HG03280 (cell line): ENCODE measurements at regions not wholly inside any gene's neighbourhood (a gene's known extent, or its start where the extent isn't known, plus 50 kb on each side); places are given as distances from the start of the nearest gene placed in this dataset.
"Not testable (repeated sequence)": the region's sequence is repeated elsewhere in the genome, so short reads cannot be mapped to it uniquely, and the experiment has no call there.

Experiments
- ATAC-seq: cut with Tn5 transposase; IDR thresholded peaks from one replicate; pipeline ENCODE4 v1.9.1; 2021; ENCODE audit warnings: mild to moderate bottlenecking, moderate library complexity; ENCODE audit not compliant: unreplicated experiment

- ATAC-seq: no peak
Observed at GRCh38 chr13:34349091-34349722, 531.3 kb downstream of the RFC3 start.

GRCh38 chr13:34350671-34351070 lies 532.7 kb downstream of the RFC3 start:
- no peak for ATAC-seq

- no peak for ATAC-seq
Observed at GRCh38 chr13:34351134-34351533, 533.2 kb downstream of the RFC3 start.

GRCh38 chr13:34352958-34353357 lies 535.0 kb downstream of the RFC3 start:
- ATAC-seq: no peak

GRCh38 chr13:34356686-34357434 lies 538.9 kb downstream of the RFC3 start:
- ATAC-seq: no peak

- ATAC-seq: no peak
Observed at GRCh38 chr13:34357435-34358232, 539.7 kb downstream of the RFC3 start.

- ATAC-seq: no peak
Observed at GRCh38 chr13:34358811-34359513, 541.0 kb downstream of the RFC3 start.

- no peak for ATAC-seq
Observed at GRCh38 chr13:34360702-34361101, 542.8 kb downstream of the RFC3 start.

GRCh38 chr13:34361560-34361959 lies 543.6 kb downstream of the RFC3 start:
- no peak for ATAC-seq

GRCh38 chr13:34363266-34363665 lies 545.3 kb downstream of the RFC3 start:
- no peak for ATAC-seq

GRCh38 chr13:34364633-34365032 lies 546.7 kb downstream of the RFC3 start:
- ATAC-seq: no peak

GRCh38 chr13:34369931-34370330 lies 552.0 kb downstream of the RFC3 start:
- no peak for ATAC-seq

GRCh38 chr13:34371108-34371507 lies 553.2 kb downstream of the RFC3 start:
- no peak for ATAC-seq

GRCh38 chr13:34371645-34372395 lies 553.9 kb downstream of the RFC3 start:
- ATAC-seq: no peak

- ATAC-seq: no peak
Observed at GRCh38 chr13:34372581-34372980, 554.6 kb downstream of the RFC3 start.

- ATAC-seq: no peak
Observed at GRCh38 chr13:34376483-34376882, 558.5 kb downstream of the RFC3 start.

- no peak for ATAC-seq
Observed at GRCh38 chr13:34381228-34381627, 560.8 kb upstream of the NBEA start.

- ATAC-seq: no peak
Observed at GRCh38 chr13:34383728-34384127, 558.3 kb upstream of the NBEA start.

- ATAC-seq: not testable (repeated sequence)
Observed at GRCh38 chr13:34386229-34386628, 555.8 kb upstream of the NBEA start.

GRCh38 chr13:34391076-34391475 lies 551.0 kb upstream of the NBEA start:
- no peak for ATAC-seq
